ENCODE measurements at regions not wholly inside any gene's neighbourhood (a gene's known extent, or its start where the extent isn't known, plus 50 kb on each side); places are given as distances from the start of the nearest gene placed in this dataset.

DNA sequence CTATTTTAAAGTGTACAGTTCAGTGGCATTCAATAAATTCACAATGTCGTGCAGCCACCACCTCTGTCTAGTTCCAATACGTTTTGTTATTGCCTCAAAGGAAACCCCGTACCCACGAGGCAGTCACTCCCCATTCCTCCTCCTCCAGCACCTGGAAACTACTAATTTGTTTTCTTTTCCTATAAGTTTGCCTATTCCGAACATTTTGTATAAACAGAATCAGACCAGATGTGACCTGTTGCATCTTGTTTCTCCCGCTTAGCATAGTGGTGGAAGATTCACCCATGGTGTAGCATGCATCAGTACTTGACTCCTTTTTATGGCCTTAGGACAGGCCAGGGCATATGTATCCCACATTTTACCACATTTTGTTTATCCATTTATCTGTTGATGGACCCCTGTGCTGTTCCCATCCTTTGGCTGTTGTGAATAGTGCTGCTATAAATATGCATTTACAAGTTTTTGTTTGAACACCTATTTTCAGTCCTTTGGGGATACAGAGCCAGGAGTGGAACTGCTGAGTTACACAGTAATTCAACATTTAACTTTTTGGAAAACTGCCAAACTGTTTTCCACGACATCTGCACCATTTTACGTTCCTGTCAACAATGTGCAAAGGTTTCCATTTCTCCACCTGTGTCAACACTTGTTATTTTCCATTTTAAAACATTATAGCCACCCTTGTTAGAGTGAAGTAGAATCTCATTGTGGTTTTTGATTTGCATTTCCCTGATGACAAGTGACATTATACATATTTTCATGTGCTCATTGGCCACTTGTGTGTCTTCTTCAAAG lies 57.8 kb upstream of the STX18 start:
- DNase-seq (ENCODE audit: low read depth in 3 of 3), result no peak

DNA sequence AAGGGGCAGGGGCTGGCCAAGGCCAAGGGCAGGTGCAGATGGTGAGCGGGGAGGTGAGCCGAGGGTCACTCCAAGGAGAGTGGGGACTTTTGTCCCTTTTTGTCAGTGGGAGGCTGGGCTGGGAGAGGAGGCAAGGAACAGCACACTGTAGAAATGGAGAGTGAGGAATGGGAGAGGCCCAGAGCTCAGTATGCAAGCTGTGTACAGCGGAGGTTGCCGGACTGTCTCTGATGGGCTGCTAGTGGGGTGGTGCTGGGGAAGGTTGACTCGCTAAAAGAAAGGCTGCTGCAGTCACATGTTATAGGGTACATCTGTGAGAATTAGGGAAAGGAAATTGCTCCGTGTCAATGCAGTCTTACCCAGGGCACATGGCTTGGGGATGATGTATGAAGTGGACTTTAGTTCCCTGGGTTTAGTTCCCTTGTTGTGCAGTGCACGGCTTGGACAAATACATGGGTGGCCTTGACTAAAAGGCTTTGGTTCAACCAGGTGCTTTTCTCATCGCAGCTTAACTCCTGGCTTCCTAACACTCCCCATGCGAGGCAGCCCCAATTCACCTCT lies 57.1 kb upstream of the STX18 start:
- DNase-seq (ENCODE audit: low read depth in 3 of 3), result no peak

DNA sequence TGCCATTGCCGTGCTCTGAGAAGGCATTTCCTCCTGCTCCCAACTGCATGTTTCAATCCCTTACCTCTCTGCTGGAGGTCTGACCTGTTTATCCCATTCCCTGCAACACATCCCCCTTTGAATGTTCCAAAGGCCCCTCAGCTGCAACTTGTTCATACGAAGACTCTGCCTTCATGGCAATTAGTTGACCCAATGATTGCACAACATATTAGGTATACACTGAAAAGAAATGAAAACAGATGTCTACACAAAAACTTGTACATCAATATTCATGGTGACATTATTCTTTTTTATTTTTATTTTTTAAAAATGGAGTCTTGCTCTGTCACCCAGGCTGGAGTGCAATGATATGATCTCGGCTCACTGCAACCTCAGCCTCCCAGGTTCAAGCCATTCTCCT lies 54.9 kb upstream of the STX18 start:
- DNase-seq (ENCODE audit: low read depth in 3 of 3), result no peak

DNA sequence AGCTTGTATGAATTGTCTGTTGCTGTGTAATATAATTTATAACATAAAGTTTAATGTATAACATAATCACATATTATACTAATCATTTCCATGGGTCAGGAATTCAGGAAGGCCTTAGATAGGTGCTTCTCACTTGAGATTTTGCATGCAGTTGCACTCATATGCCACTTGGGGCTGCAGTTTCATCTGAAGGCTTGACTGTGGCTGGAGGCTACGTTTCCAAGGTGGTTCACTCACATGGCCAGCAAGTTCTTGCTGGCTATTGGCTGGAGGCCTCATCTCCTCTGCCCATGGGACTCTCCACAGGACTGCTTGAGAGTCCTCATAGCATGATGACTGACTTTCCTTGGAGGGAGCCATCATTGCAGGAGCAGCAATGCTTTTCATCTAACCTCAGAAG lies 53.4 kb upstream of the STX18 start:
- no peak for DNase-seq (ENCODE audit: low read depth in 3 of 3)

DNA sequence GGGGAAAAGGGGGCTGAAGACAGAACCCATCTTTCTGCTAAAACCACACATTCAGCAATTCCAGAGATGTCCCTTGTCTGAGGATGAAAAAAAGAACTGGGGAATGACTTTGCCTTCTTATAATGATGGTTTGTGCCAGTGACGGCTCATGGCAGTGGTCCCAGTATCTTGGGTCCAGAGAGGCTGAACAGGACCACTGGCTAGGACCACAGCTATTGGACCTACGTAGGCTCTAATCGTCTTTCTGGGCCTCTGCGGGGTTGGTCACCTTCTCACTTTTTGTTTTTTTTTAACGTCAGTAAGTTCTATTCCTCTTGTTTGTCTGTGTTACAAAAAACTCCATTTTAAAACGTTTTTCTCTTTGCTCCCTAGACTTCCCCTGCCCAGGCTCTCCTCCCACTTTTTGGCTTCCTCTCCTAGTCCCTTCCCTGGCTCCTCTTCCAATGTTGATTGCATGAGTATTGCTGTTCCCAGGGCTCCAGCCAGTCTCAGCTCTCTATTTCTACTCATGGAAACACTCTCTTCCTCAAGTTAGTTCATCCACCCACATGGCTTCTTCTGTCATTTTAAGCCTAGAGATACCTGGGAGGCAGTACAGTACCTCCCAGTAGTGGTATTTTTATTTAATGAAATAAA lies 52.6 kb upstream of the STX18 start:
- no peak for DNase-seq (ENCODE audit: low read depth in 3 of 3)

DNA sequence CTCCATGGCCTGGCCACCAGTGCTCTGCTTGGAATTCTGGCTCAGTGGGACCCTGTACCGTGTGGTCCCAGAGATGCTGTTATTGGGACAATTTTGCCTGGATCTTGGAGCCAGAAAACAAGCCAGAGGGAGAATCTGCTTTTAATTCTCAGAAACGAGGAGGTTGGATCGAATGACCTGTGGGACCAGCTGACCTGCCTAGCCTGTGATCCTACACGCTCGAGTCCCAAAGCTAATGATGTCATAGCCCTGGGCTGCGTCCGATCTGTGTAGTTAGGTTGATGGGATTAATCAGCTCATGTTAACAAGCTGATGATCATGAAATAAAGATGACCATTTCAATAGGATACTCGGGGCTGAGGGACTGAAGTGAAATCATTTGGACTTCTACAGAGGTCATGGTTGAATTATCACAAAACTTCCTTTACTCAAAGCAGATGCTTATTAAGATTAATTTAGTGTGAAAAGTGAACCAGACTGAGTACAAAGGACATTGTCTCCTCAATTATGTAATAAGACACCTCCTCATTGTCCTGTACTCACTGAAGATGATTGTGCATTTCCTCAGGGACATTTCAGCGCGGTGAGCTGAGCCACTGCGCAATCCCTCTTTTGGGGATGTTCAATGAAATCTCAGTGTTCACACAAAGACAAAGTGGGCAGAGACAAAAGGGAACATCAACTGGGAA lies 51.9 kb upstream of the STX18 start:
- DNase-seq (ENCODE audit: low read depth in 3 of 3), result no peak

DNA sequence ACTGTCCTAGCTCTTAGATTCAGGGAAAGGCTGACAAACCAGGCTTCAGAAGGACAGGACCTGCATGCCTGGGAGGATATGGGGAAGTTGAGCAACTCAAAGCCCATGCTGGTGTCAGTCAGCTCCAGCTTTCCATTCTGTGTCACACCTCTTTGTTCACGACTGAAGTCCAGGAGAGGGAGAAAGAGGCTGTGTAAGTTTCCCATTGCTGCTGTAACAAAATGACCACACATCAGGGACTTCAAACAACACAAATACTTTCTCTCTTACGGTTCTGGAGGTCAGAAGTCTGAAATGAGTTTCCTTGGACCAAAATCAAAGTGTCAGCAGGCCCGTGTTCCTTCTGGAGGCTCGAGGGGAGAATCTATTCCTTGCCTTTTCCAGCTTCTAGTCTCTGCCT lies 50.6 kb upstream of the STX18 start:
- DNase-seq (ENCODE audit: low read depth in 3 of 3), result no peak

Data from stimulated activated CD4-positive, alpha-beta T cell treated with anti-CD3 and anti-CD28 coated beads, TNF-alpha, amount 100 ng/mL, for 48 hours (primary cell).